SK-N-MC (cell line): ENCODE measurements at regions not wholly inside any gene's neighbourhood (a gene's known extent, or its start where the extent isn't known, plus 50 kb on each side); places are given as distances from the start of the nearest gene placed in this dataset.

Experiments
- EZH2 ChIP-seq: fragments of 200-600 bp; sonication (generic); IDR thresholded peaks from one replicate; pipeline ENCODE4 v1.6.1; 2017; ENCODE audit warnings: antibody characterized with exemption
- POLR2AphosphoS5 ChIP-seq: IDR thresholded peaks from 2 replicates; pipeline ENCODE4 v1.6.1; 2012; ENCODE audit warnings: mild to moderate bottlenecking, low read depth, low read length, borderline replicate concordance

GRCh38 chr3:46093327-46093942 is 66.2 kb upstream of the XCR1 start:
- TF ChIP-seq EZH2 (no peak), POLR2AphosphoS5 (no peak)
